Keratinocyte (primary cell): ENCODE measurements at regions not wholly inside any gene's neighbourhood (a gene's known extent, or its start where the extent isn't known, plus 50 kb on each side); places are given as distances from the start of the nearest gene placed in this dataset.

ENCODE experiments used
- DNase-seq: peaks from one replicate; pipeline ENCODE4 v3.0.0-alpha.2; 2011; ENCODE audit warnings: low read depth, missing footprints, low spot score
- FAIRE-seq: peaks from 2 replicates; lab custom pipeline; 2011; peaks lifted over from hg19 to GRCh38; lab: Jason Lieb, UNC
- H2AFZ ChIP-seq: 2 replicates; pipeline ENCODE4 v1.6.0; 2012; ENCODE audit warnings: low read length, control low read depth, inconsistent platforms; ENCODE audit not compliant: control insufficient read depth
- H3K27ac ChIP-seq: 2 replicates; pipeline ENCODE4 v1.5.1; 2011; ENCODE audit warnings: low read length; ENCODE audit not compliant: control insufficient read depth, insufficient read depth
- H3K27me3 ChIP-seq: 3 replicates; pipeline ENCODE4 v1.6.0; 2011; ENCODE audit warnings: low read length; ENCODE audit not compliant: control insufficient read depth, insufficient read depth; ENCODE audit errors: extremely low read depth
- H3K36me3 ChIP-seq, 2 experiments: 2 replicates in 1 of 2; 3 replicates in 1 of 2; pipeline ENCODE4 v1.5.1; 2011; ENCODE audit warnings: low read length in 2 of 2, mild to moderate bottlenecking in 1 of 2; ENCODE audit not compliant: control insufficient read depth in 2 of 2, insufficient read depth in 2 of 2; ENCODE audit errors: extremely low read depth in 1 of 2
- H3K4me1 ChIP-seq: 3 replicates; pipeline ENCODE4 v1.5.1; 2011; ENCODE audit warnings: low read length; ENCODE audit not compliant: control insufficient read depth, insufficient read depth; ENCODE audit errors: extremely low read depth
- H3K4me2 ChIP-seq: 3 replicates; pipeline ENCODE4 v1.6.0; 2011; ENCODE audit warnings: low read depth, low read length; ENCODE audit not compliant: control insufficient read depth, insufficient read depth; ENCODE audit errors: extremely low read depth
- H3K4me3 ChIP-seq, 3 experiments: fragments of 200-600 bp in 1 of 3; sonication (generic) in 1 of 3; 2 replicates in 2 of 3; 3 replicates in 1 of 3; pipeline ENCODE4 v1.5.1; 2011 to 2016; ENCODE audit warnings: low read length in 3 of 3, mild to moderate bottlenecking in 3 of 3, control low read depth in 2 of 3, inconsistent platforms in 1 of 3, low read depth in 1 of 3, mixed read lengths in 1 of 3, mixed run types in 1 of 3, moderate library complexity in 1 of 3; ENCODE audit not compliant: control insufficient read depth in 2 of 3, insufficient read depth in 2 of 3; ENCODE audit errors: extremely low read depth in 1 of 3
- H3K79me2 ChIP-seq: 2 replicates; pipeline ENCODE4 v1.6.0; 2012; ENCODE audit warnings: low read length; ENCODE audit not compliant: control insufficient read depth, insufficient read depth
- H3K9ac ChIP-seq: 3 replicates; pipeline ENCODE4 v1.6.0; 2011; ENCODE audit warnings: low read length; ENCODE audit not compliant: control insufficient read depth, insufficient read depth; ENCODE audit errors: extremely low read depth
- H3K9me1 ChIP-seq: 3 replicates; pipeline ENCODE4 v1.6.0; 2011; ENCODE audit warnings: low read length; ENCODE audit not compliant: control insufficient read depth, insufficient read depth; ENCODE audit errors: extremely low read depth
- H3K9me3 ChIP-seq: 2 replicates; pipeline ENCODE4 v1.5.1; 2012; ENCODE audit warnings: low read depth, low read length; ENCODE audit not compliant: control insufficient read depth
- H4K20me1 ChIP-seq: 3 replicates; pipeline ENCODE4 v1.6.0; 2011; ENCODE audit warnings: low read length; ENCODE audit not compliant: control insufficient read depth, insufficient read depth; ENCODE audit errors: extremely low read depth
- EZH2 ChIP-seq: IDR thresholded peaks from one replicate; pipeline ENCODE4 v1.6.1; 2012; ENCODE audit warnings: inconsistent platforms, mild to moderate bottlenecking, low read length, moderate library complexity
- dilution Hi-C: fragments of 300-500 bp; cut with MboI; formaldehyde crosslinking; loops from one replicate; pipeline ENCODE4 v1.7.0; 2020; ENCODE audit warnings: low sequenced_read_pairs; ENCODE audit not compliant: extremely low pct_ligation_motif_present
- TF ChIP-seq, protein P1 (sequence below), 3 experiments: IDR thresholded peaks in 1 of 3; conservative IDR thresholded peaks in 1 of 3; optimal IDR thresholded peaks in 1 of 3; 2 replicates in 2 of 3; 3 replicates in 1 of 3; pipeline versions ENCODE3 to v1.5.1; 2011; ENCODE audit warnings: low read length in 3 of 3, mild to moderate bottlenecking in 3 of 3, moderate library complexity in 2 of 3, control low read depth in 1 of 3, inconsistent platforms in 1 of 3; ENCODE audit not compliant: insufficient read depth in 2 of 3; ENCODE audit errors: extremely low read depth in 1 of 3

DNA sequence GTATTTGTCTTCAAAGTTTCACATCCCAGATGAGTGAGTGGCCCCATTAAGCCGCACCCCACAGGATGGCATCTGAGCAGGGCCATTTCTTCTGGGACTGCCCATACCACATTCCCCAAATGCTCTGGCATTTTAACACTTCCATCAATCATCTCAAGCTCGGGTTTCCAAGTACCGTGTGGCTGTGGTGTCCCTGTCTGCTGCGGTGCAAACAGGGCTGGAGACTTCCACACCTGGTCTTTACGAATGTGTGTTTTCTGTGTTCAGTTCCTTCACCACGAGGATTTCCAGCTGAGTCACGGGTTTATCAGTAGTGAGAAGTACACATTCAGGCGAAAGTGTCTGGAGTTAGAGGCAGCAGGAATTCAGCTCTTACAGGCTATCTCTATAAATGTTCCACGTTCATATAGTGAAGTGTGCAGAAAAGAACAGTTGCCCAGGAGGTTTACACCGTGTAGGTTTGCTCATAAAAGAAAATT lies 195.2 kb downstream of the RHOU start:
- no peaks in the 10 kb centered on the region for H3K9me3 ChIP-seq
- no peak overlapping the region for H3K9ac ChIP-seq
- dilution Hi-C loops: no loop called here
- H4K20me1 ChIP-seq: no peaks in the 10 kb centered on the region
- no peak for TF ChIP-seq EZH2
- TF ChIP-seq, protein P1, sequence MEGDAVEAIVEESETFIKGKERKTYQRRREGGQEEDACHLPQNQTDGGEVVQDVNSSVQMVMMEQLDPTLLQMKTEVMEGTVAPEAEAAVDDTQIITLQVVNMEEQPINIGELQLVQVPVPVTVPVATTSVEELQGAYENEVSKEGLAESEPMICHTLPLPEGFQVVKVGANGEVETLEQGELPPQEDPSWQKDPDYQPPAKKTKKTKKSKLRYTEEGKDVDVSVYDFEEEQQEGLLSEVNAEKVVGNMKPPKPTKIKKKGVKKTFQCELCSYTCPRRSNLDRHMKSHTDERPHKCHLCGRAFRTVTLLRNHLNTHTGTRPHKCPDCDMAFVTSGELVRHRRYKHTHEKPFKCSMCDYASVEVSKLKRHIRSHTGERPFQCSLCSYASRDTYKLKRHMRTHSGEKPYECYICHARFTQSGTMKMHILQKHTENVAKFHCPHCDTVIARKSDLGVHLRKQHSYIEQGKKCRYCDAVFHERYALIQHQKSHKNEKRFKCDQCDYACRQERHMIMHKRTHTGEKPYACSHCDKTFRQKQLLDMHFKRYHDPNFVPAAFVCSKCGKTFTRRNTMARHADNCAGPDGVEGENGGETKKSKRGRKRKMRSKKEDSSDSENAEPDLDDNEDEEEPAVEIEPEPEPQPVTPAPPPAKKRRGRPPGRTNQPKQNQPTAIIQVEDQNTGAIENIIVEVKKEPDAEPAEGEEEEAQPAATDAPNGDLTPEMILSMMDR (optimal IDR thresholded peaks at IDR 0.05 in 1 of 3, IDR thresholded peaks at IDR 0.05 in 1 of 3, conservative IDR thresholded peaks at IDR 0.05 in 1 of 3; ENCODE audit: extremely low read depth in 1 of 3, insufficient read depth in 2 of 3, low read length in 3 of 3): no peak
- FAIRE-seq: no peak
- no peak for DNase-seq
- no peak overlapping the region for H3K4me3 ChIP-seq
- H3K79me2 ChIP-seq: no peaks in the 10 kb centered on the region
- H2AFZ ChIP-seq: no peak overlapping the region
- no peaks in the 10 kb centered on the region for H3K36me3 ChIP-seq
- H3K4me2 ChIP-seq: no peak overlapping the region
- no peaks in the 10 kb centered on the region for H3K4me1 ChIP-seq
- H3K27me3 ChIP-seq: peaks cover 16% of the 10 kb centered on the region
- H3K9me1 ChIP-seq: no peaks in the 10 kb centered on the region
- no peak overlapping the region for H3K27ac ChIP-seq

DNA sequence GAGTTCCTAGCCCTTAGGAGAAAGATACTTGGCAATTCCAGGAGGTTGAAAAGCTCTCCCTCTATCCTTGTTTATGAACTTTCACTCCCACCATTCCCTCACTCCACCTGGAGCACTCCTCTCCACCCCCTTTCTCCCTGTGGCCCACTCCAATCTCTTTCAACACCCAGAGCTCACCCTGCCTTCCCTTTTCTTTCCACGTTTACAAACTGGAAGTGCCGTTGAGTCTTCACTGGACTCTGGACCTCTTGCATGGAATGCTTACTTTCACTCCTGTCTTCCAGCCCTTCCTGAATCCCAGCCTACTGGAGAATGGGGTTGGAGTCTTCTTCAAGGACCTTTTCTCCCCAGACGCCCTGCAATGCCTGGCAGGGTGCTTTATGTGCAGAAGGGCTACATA lies 198.5 kb downstream of the RHOU start:
- Histone ChIP-seq H2AFZ (no peak overlapping the region), H3K9me3 (no peaks in the 10 kb centered on the region), H3K4me2 (no peak overlapping the region), H3K27me3 (peaks cover 16% of the 10 kb centered on the region), H4K20me1 (no peaks in the 10 kb centered on the region), H3K27ac (no peak overlapping the region), H3K4me1 (no peaks in the 10 kb centered on the region), H3K36me3 (no peaks in the 10 kb centered on the region), H3K79me2 (no peaks in the 10 kb centered on the region), H3K9ac (no peak overlapping the region), H3K9me1 (no peaks in the 10 kb centered on the region), H3K4me3 (no peak overlapping the region)
- dilution Hi-C loops: no loop called here
- no peak for FAIRE-seq
- DNase-seq: no peak
- no peak for TF ChIP-seq EZH2
- TF ChIP-seq, protein P1 (optimal IDR thresholded peaks at IDR 0.05 in 1 of 3, IDR thresholded peaks at IDR 0.05 in 1 of 3, conservative IDR thresholded peaks at IDR 0.05 in 1 of 3; ENCODE audit: extremely low read depth in 1 of 3, insufficient read depth in 2 of 3, low read length in 3 of 3): no peak
